WTC11 (cell line): ENCODE measurements at regions not wholly inside any gene's neighbourhood (a gene's known extent, or its start where the extent isn't known, plus 50 kb on each side); places are given as distances from the start of the nearest gene placed in this dataset.

Experiments
- ATAC-seq: fragments of 200-7000 bp; cut with Tn5 transposase; 2 replicates; pipeline ENCODE4 v1.10.0; 2021; ENCODE audit warnings: mild to moderate bottlenecking, moderate library complexity
- CTCF ChIA-PET: fragments of 300-600 bp; sonication (Branson Sonifier 250); formaldehyde crosslinking; loops from one replicate; lab custom pipeline; 2021; ENCODE audit warnings: antibody characterized with exemption; lab: Charles Lee
- POLR2A ChIA-PET: fragments of 350-600 bp; sonication (Branson Sonifier 250); formaldehyde crosslinking; loops from one replicate; lab custom pipeline; 2021; ENCODE audit warnings: antibody characterized with exemption; lab: Charles Lee
- DNase-seq: peaks from one replicate; pipeline ENCODE4 v3.0.0; 2021; ENCODE audit warnings: low spot score
- H3K27ac Mint-ChIP-seq: 2 replicates; pipeline ENCODE4 v1.8.0; 2021; ENCODE audit warnings: mixed read lengths
- H3K27me3 Mint-ChIP-seq: 2 replicates; pipeline ENCODE4 v1.8.0; 2021; ENCODE audit warnings: low read depth, mild to moderate bottlenecking, moderate library complexity, mixed read lengths
- H3K36me3 Mint-ChIP-seq: 2 replicates; pipeline ENCODE4 v1.8.0; 2021; ENCODE audit warnings: mixed read lengths
- H3K4me1 Mint-ChIP-seq: 2 replicates; pipeline ENCODE4 v1.8.0; 2022; ENCODE audit warnings: mixed read lengths
- H3K4me3 Mint-ChIP-seq: 2 replicates; pipeline ENCODE4 v1.8.0; 2021; ENCODE audit warnings: mild to moderate bottlenecking, moderate library complexity, mixed read lengths
- H3K9me3 Mint-ChIP-seq: 2 replicates; pipeline ENCODE4 v1.8.0; 2021; ENCODE audit warnings: mixed read lengths
- ARID4B ChIP-seq: sonication (generic); formaldehyde crosslinking; IDR thresholded peaks from 2 replicates; pipeline ENCODE4 v1.8.0; 2023; ENCODE audit warnings: missing genetic modification reagents, mild to moderate bottlenecking, borderline replicate concordance
- ATF3 ChIP-seq: sonication (generic); formaldehyde crosslinking; conservative IDR thresholded peaks from 2 replicates; pipeline ENCODE4 v1.8.1; 2022; ENCODE audit warnings: mild to moderate bottlenecking, missing genetic modification reagents
- CBFB ChIP-seq: sonication (generic); formaldehyde crosslinking; IDR thresholded peaks from 2 replicates; pipeline ENCODE4 v1.8.1; 2022; ENCODE audit warnings: mild to moderate bottlenecking, low read depth, missing genetic modification reagents
- E2F5 ChIP-seq: sonication (generic); formaldehyde crosslinking; IDR thresholded peaks from 2 replicates; pipeline ENCODE4 v1.8.1; 2022; ENCODE audit warnings: mild to moderate bottlenecking, moderate library complexity, missing genetic modification reagents
- FOXK1 ChIP-seq: sonication (generic); formaldehyde crosslinking; IDR thresholded peaks from 2 replicates; pipeline ENCODE4 v1.8.0; 2022; ENCODE audit warnings: mild to moderate bottlenecking, moderate library complexity, missing genetic modification reagents
- FOXP1 ChIP-seq: sonication (generic); formaldehyde crosslinking; IDR thresholded peaks from 2 replicates; pipeline ENCODE4 v1.8.0; 2022; ENCODE audit warnings: missing genetic modification reagents, mild to moderate bottlenecking, moderate library complexity, borderline replicate concordance
- GABPB1 ChIP-seq: sonication (generic); formaldehyde crosslinking; IDR thresholded peaks from 2 replicates; pipeline ENCODE4 v1.8.1; 2023; ENCODE audit warnings: mild to moderate bottlenecking, missing genetic modification reagents
- GTF2I ChIP-seq: fragments of 250-450 bp; sonication (Bioruptor Pico); conservative IDR thresholded peaks from 2 replicates; pipeline ENCODE4 v1.4.0; 2021; ENCODE audit warnings: mild to moderate bottlenecking
- HMGA2 ChIP-seq: fragments of 250-450 bp; sonication (Bioruptor Pico); IDR thresholded peaks from 2 replicates; pipeline ENCODE4 v1.4.0; 2021; ENCODE audit warnings: mild to moderate bottlenecking, moderate library complexity
- JAZF1 ChIP-seq: fragments of 250-450 bp; sonication (Bioruptor Pico); IDR thresholded peaks from 2 replicates; pipeline ENCODE4 v1.9.0; 2021; ENCODE audit warnings: moderate library complexity, mild to moderate bottlenecking, inconsistent platforms
- RORB ChIP-seq: fragments of 250-450 bp; sonication (Bioruptor Pico); IDR thresholded peaks from 2 replicates; pipeline ENCODE4 v1.9.0; 2021; ENCODE audit warnings: mild to moderate bottlenecking
- SMAD4 ChIP-seq: sonication (generic); formaldehyde crosslinking; IDR thresholded peaks from 2 replicates; pipeline ENCODE4 v1.8.0; 2022; ENCODE audit warnings: mild to moderate bottlenecking, missing genetic modification reagents
- TCF7 ChIP-seq: sonication (generic); formaldehyde crosslinking; IDR thresholded peaks from 2 replicates; pipeline ENCODE4 v1.8.0; 2022; ENCODE audit warnings: mild to moderate bottlenecking, low read depth, missing genetic modification reagents, moderate library complexity
- TP53 ChIP-seq: sonication (generic); formaldehyde crosslinking; IDR thresholded peaks from 2 replicates; pipeline ENCODE4 v1.8.1; 2023; ENCODE audit warnings: mild to moderate bottlenecking, missing genetic modification reagents
- ZBTB21 ChIP-seq: sonication (generic); formaldehyde crosslinking; IDR thresholded peaks from 2 replicates; pipeline ENCODE4 v1.8.1; 2023; ENCODE audit warnings: mild to moderate bottlenecking, missing genetic modification reagents, borderline replicate concordance
- ZNF138 ChIP-seq: sonication (generic); formaldehyde crosslinking; conservative IDR thresholded peaks from 2 replicates; pipeline ENCODE4 v1.8.1; 2022; ENCODE audit warnings: mild to moderate bottlenecking, moderate library complexity, missing genetic modification reagents
- ZNF317 ChIP-seq: sonication (generic); formaldehyde crosslinking; IDR thresholded peaks from 2 replicates; pipeline ENCODE4 v1.8.1; 2023; ENCODE audit warnings: low read depth, mild to moderate bottlenecking, moderate library complexity, missing genetic modification reagents, borderline replicate concordance
- TF ChIP-seq, protein P1 (sequence below): sonication (generic); formaldehyde crosslinking; IDR thresholded peaks from 2 replicates; pipeline ENCODE4 v1.8.1; 2022; ENCODE audit warnings: mild to moderate bottlenecking, missing genetic modification reagents, moderate library complexity, borderline replicate concordance
- TF ChIP-seq, protein P2 (sequence below): sonication (generic); formaldehyde crosslinking; IDR thresholded peaks from 2 replicates; pipeline ENCODE4 v1.8.1; 2023; ENCODE audit warnings: mild to moderate bottlenecking, missing genetic modification reagents
- TF ChIP-seq, protein P3 (sequence below): fragments of 250-450 bp; sonication (Bioruptor Pico); IDR thresholded peaks from 2 replicates; pipeline ENCODE4 v1.9.0; 2021; ENCODE audit warnings: moderate library complexity, mild to moderate bottlenecking, inconsistent platforms, borderline replicate concordance

DNA sequence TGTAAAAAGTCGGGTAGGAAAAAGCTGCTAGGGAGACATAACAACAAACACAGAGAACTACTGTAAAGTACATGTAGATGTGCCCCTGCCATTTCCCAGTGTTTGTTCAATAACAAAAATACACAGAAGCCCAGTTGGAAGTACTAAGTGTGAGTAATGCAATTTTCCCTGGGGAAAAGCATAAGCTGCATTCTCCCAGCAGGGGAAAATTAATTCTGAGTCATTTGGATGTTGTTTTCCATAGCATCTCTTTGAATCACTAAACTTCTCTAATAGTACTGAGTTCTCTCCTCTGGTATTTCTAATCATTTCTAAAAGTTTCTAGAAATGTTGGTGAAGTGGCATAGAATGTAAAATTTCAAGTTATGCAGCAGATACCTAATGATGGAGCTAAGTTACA, 1114.9 kb downstream of the C4orf33 start:
- peaks cover 10% of the 10 kb centered on the region for H3K9me3 Mint-ChIP-seq
- no peak for ATAC-seq
- peaks cover 8% of the 10 kb centered on the region for H3K4me1 Mint-ChIP-seq

GRCh38 chr4:130214268-130214667, 1118.3 kb downstream of the C4orf33 start:
- H3K4me1 Mint-ChIP-seq = peaks cover 8% of the 10 kb centered on the region
- no peak overlapping the region for H3K27ac Mint-ChIP-seq
- DNase-seq (no peak), ATAC-seq (no peak)
- POLR2A ChIA-PET = interaction anchor here (0.7 kb wide), 1 partner anchor 475 kb away, joined by 3 read pairs; no protein-coding TSS in a partner anchor
- H3K27me3 Mint-ChIP-seq = no peaks in the 10 kb centered on the region
- H3K9me3 Mint-ChIP-seq = no peaks in the 10 kb centered on the region
- no peak for TF ChIP-seq ZBTB21
- no peak for TF ChIP-seq ATF3
- no peak for TF ChIP-seq FOXP1 (CRISPR knock-in tag)
- no peak for TF ChIP-seq RORB
- no peak for TF ChIP-seq ZNF138 (CRISPR knock-in tag)
- TF ChIP-seq, protein P1, sequence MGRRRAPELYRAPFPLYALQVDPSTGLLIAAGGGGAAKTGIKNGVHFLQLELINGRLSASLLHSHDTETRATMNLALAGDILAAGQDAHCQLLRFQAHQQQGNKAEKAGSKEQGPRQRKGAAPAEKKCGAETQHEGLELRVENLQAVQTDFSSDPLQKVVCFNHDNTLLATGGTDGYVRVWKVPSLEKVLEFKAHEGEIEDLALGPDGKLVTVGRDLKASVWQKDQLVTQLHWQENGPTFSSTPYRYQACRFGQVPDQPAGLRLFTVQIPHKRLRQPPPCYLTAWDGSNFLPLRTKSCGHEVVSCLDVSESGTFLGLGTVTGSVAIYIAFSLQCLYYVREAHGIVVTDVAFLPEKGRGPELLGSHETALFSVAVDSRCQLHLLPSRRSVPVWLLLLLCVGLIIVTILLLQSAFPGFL (CRISPR knock-in tag) = no peak
- no peak for TF ChIP-seq ZNF317 (CRISPR knock-in tag)
- TF ChIP-seq SMAD4 (CRISPR knock-in tag) = no peak
- TF ChIP-seq, all 79 proteins: peak for 0
- CTCF ChIA-PET = no interaction called here
- H3K36me3 Mint-ChIP-seq = no peaks in the 10 kb centered on the region
- no peak overlapping the region for H3K4me3 Mint-ChIP-seq

More for the DNA sequence above, 1114.9 kb downstream of the C4orf33 start:
- CTCF ChIA-PET = no interaction called here
- peaks cover 7% of the 10 kb centered on the region; the same call in 1 of the 2 replicates for H3K36me3 Mint-ChIP-seq
- peak overlapping the region; percentile 37; the same call in 1 of the 2 replicates for H3K27ac Mint-ChIP-seq
- DNase-seq = no peak
- H3K4me3 Mint-ChIP-seq = no peak overlapping the region
- POLR2A ChIA-PET = no interaction called here
- no peaks in the 10 kb centered on the region for H3K27me3 Mint-ChIP-seq
- TF ChIP-seq, protein P2, sequence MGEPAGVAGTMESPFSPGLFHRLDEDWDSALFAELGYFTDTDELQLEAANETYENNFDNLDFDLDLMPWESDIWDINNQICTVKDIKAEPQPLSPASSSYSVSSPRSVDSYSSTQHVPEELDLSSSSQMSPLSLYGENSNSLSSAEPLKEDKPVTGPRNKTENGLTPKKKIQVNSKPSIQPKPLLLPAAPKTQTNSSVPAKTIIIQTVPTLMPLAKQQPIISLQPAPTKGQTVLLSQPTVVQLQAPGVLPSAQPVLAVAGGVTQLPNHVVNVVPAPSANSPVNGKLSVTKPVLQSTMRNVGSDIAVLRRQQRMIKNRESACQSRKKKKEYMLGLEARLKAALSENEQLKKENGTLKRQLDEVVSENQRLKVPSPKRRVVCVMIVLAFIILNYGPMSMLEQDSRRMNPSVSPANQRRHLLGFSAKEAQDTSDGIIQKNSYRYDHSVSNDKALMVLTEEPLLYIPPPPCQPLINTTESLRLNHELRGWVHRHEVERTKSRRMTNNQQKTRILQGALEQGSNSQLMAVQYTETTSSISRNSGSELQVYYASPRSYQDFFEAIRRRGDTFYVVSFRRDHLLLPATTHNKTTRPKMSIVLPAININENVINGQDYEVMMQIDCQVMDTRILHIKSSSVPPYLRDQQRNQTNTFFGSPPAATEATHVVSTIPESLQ (CRISPR knock-in tag) = no peak
- no peak for TF ChIP-seq E2F5 (CRISPR knock-in tag)
- TF ChIP-seq GTF2I (CRISPR knock-in tag) = no peak
- TF ChIP-seq SMAD4 (CRISPR knock-in tag) = no peak
- TF ChIP-seq FOXK1 (CRISPR knock-in tag) = no peak
- no peak for TF ChIP-seq HMGA2 (CRISPR knock-in tag)
- TF ChIP-seq, all 79 proteins: peak for 0

DNA sequence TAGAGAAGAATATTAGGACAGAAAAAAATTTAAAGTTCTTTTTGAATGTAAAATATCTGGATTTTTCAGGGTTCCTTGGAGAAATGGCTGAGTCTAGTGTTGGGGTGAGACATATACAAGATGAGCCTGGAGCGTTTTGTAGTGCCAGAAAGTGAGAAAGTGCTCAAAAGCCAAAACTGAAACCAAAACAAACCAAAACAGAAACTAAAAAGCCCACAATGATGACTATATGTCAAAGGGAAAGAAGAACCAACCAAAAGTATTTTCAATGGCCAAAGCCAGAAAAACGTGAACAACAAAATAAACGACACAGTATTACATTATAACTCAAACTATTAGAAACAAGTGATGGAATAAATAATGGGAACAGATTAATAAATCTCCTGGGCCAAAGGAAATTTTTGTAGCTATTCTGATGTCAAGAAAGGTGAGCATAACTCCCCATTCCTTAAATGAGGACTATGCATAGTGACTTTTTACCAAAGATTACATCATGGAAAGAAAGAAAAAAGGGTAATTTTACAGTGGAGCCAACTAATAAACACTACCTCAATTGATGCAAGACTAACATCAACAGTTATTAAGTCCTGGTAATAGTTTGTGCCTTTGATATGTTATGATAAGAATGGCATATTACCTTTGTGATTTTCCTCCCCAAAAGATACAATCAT, 1137.6 kb downstream of the C4orf33 start:
- 0 out of 2 replicates have a peak, but pooled peaks cover 4% of the 10 kb centered on the region for H3K9me3 Mint-ChIP-seq
- no peaks in the 10 kb centered on the region for H3K27me3 Mint-ChIP-seq
- no peak for DNase-seq
- no peak for ATAC-seq
- no peaks in the 10 kb centered on the region for H3K36me3 Mint-ChIP-seq
- ChIA-PET POLR2A (no interaction called here), CTCF (no interaction called here)
- no peak overlapping the region for H3K4me3 Mint-ChIP-seq
- H3K27ac Mint-ChIP-seq = no peak overlapping the region; the same call in 1 of the 2 replicates
- H3K4me1 Mint-ChIP-seq = no peaks in the 10 kb centered on the region
- TF ChIP-seq, protein P3, sequence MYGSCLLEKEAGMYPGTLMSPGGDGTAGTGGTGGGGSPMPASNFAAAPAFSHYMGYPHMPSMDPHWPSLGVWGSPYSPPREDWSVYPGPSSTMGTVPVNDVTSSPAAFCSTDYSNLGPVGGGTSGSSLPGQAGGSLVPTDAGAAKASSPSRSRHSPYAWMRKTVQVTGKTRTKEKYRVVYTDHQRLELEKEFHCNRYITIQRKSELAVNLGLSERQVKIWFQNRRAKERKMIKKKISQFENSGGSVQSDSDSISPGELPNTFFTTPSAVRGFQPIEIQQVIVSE (CRISPR knock-in tag) = no peak
- no peak for TF ChIP-seq GTF2I (CRISPR knock-in tag)
- no peak for TF ChIP-seq JAZF1 (CRISPR knock-in tag)
- no peak for TF ChIP-seq TP53
- TF ChIP-seq ARID4B (CRISPR knock-in tag) = no peak
- no peak for TF ChIP-seq TCF7 (CRISPR knock-in tag)
- TF ChIP-seq, protein P2 (CRISPR knock-in tag) = no peak
- no peak for TF ChIP-seq GABPB1 (CRISPR knock-in tag)
- TF ChIP-seq CBFB (CRISPR knock-in tag) = no peak
